Ishikawa (cell line): ENCODE measurements at regions not wholly inside any gene's neighbourhood (a gene's known extent, or its start where the extent isn't known, plus 50 kb on each side); places are given as distances from the start of the nearest gene placed in this dataset.

Source experiments
- CREB1 ChIP-seq: IDR thresholded peaks from 2 replicates; pipeline ENCODE4 v1.6.1; 2012; ENCODE audit warnings: low read depth
- FOXM1 ChIP-seq: IDR thresholded peaks from 2 replicates; pipeline ENCODE4 v1.6.1; 2012; ENCODE audit warnings: low read depth, borderline replicate concordance
- RAD21 ChIP-seq: IDR thresholded peaks from 2 replicates; pipeline ENCODE4 v1.6.1; 2012; ENCODE audit warnings: low read depth
- TAF1 ChIP-seq: IDR thresholded peaks from 2 replicates; pipeline ENCODE4 v1.6.1; 2012; ENCODE audit warnings: low read depth, mild to moderate bottlenecking
- TCF12 ChIP-seq: IDR thresholded peaks from 2 replicates; pipeline ENCODE4 v1.6.1; 2012; ENCODE audit warnings: low read depth
- TEAD4 ChIP-seq: IDR thresholded peaks from 2 replicates; pipeline ENCODE4 v1.6.1; 2012
- YY1 ChIP-seq: IDR thresholded peaks from 2 replicates; pipeline ENCODE4 v1.6.1; 2012; ENCODE audit warnings: low read depth
- TF ChIP-seq, protein P1 (sequence below): IDR thresholded peaks from 2 replicates; pipeline ENCODE4 v1.6.1; 2012
- TF ChIP-seq, protein P2 (sequence below): IDR thresholded peaks from 2 replicates; pipeline ENCODE4 v1.6.1; 2012

DNA sequence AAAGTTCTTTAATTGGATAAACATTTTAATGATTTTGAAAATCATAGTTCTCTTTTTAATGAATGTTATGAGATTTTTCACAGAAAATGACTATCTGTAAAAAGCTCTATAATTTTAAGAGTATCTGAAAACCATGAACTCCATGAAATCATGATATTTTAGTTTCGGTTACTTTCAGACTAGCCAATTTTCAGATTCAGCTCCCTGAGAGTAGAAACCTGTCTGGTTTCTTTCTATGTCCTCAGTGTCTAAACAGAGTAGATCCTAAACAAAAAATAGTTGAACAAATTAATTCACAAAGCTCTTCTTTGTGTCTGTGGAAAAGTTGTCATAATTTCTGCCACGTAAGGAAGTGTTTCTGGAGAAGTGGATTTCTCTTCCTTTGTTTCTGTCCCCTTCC lies 1247.7 kb downstream of the NSUN3 start:
- TF ChIP-seq, protein P1, sequence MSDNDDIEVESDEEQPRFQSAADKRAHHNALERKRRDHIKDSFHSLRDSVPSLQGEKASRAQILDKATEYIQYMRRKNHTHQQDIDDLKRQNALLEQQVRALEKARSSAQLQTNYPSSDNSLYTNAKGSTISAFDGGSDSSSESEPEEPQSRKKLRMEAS, result no peak
- TF ChIP-seq TEAD4 (no peak), FOXM1 (no peak), CREB1 (no peak), TAF1 (no peak), RAD21 (no peak), YY1 (no peak), TCF12 (no peak)
- TF ChIP-seq, protein P2, sequence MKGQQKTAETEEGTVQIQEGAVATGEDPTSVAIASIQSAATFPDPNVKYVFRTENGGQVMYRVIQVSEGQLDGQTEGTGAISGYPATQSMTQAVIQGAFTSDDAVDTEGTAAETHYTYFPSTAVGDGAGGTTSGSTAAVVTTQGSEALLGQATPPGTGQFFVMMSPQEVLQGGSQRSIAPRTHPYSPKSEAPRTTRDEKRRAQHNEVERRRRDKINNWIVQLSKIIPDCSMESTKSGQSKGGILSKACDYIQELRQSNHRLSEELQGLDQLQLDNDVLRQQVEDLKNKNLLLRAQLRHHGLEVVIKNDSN, result no peak
